ENCODE measurements at regions not wholly inside any gene's neighbourhood (a gene's known extent, or its start where the extent isn't known, plus 50 kb on each side); places are given as distances from the start of the nearest gene placed in this dataset.

DNA sequence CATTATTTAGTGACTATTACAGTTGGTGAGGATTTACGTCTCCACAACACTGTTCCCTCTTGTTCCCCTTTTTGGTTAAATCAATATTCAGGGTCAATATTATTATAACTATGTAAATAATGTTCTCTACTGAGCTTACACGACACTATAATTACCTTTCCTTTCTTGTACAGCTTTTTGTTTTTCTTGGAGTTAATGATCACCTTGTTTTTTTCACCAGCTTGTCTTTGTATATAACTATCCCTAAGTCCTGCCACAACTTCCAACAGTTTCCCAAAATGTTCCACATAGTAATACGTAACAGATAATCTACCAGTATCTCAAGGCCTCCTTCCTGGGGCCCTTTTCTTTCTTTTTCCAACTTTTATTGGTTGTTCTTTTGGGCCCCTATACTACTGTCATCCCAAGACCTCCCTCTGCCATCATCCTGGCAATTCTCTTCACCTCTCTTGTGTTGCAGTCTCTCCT lies 142.0 kb upstream of the SOX4 start:
- H3K27me3 ChIP-seq (ENCODE audit: control insufficient read depth, insufficient read depth, low read length) = no peaks in the 10 kb centered on the region
- H3K4me3 ChIP-seq (ENCODE audit: low read depth in 2 of 2, low read length in 2 of 2) = no peak overlapping the region
- no TSS peak for BruUV-seq (replicated peaks)
- ChIA-PET POLR2A (interaction anchor here (0.6 kb wide), 1 partner anchor 240 kb away, joined by 6 read pairs; no protein-coding TSS in a partner anchor), CTCF (no interaction called here)
- DNase-seq (ENCODE audit: low read depth, low spot score) (no peak), ATAC-seq (no peak)
- intact Hi-C loops (cut with micrococcal nuclease; ENCODE audit: unreplicated experiment) (no loop called here), in situ Hi-C loops (cut with HindIII; ENCODE audit: low pct_unique_long_range_greater_than_20kb, low sequenced_read_pairs) (no loop called here)
- TF ChIP-seq CTCF (IDR thresholded peaks at IDR 0.05) (no peak), SIN3A (IDR thresholded peaks at IDR 0.05; ENCODE audit: borderline replicate concordance, insufficient read depth, low read depth, low read length) (no peak), TCF7L2 (IDR thresholded peaks at IDR 0.05; ENCODE audit: low read depth, low read length) (no peak), REST (IDR thresholded peaks at IDR 0.05; ENCODE audit: insufficient read depth in 1 of 2, low read depth in 2 of 2, low read length in 1 of 2) (no peak), POLR2AphosphoS5 (IDR thresholded peaks at IDR 0.05; ENCODE audit: low read depth, low read length) (no peak)
- H3K36me3 ChIP-seq (ENCODE audit: control insufficient read depth, insufficient read depth, low read length) = no peaks in the 10 kb centered on the region
- no peaks in the 10 kb centered on the region; the same call in 1 of the 2 replicates for H3K4me1 ChIP-seq (ENCODE audit: control insufficient read depth, insufficient read depth, low read length)
- H3K27ac ChIP-seq (ENCODE audit: low read length) = no peak overlapping the region
- H3K9me3 ChIP-seq (ENCODE audit: control insufficient read depth, insufficient read depth, low read depth, low read length) = no peaks in the 10 kb centered on the region

GRCh38 chr6:21454262-21454661 lies 139.3 kb upstream of the SOX4 start:
- no TSS peak for BruUV-seq (replicated peaks)
- DNase-seq (ENCODE audit: low read depth, low spot score) (no peak), ATAC-seq (no peak)
- POLR2A ChIA-PET = no interaction called here
- CTCF ChIA-PET = no interaction called here
- H3K27me3 ChIP-seq (ENCODE audit: control insufficient read depth, insufficient read depth, low read length) = no peaks in the 10 kb centered on the region
- H3K4me1 ChIP-seq (ENCODE audit: control insufficient read depth, insufficient read depth, low read length) = no peaks in the 10 kb centered on the region; the same call in 1 of the 2 replicates
- TF ChIP-seq TCF7L2 (IDR thresholded peaks at IDR 0.05; ENCODE audit: low read depth, low read length) (no peak), REST (IDR thresholded peaks at IDR 0.05; ENCODE audit: insufficient read depth in 1 of 2, low read depth in 2 of 2, low read length in 1 of 2) (no peak), POLR2AphosphoS5 (IDR thresholded peaks at IDR 0.05; ENCODE audit: low read depth, low read length) (no peak), SIN3A (IDR thresholded peaks at IDR 0.05; ENCODE audit: borderline replicate concordance, insufficient read depth, low read depth, low read length) (no peak), CTCF (IDR thresholded peaks at IDR 0.05) (no peak)
- in situ Hi-C loops (cut with HindIII; ENCODE audit: low pct_unique_long_range_greater_than_20kb, low sequenced_read_pairs) = no loop called here
- intact Hi-C loops (cut with micrococcal nuclease; ENCODE audit: unreplicated experiment) = no loop called here
- H3K4me3 ChIP-seq (ENCODE audit: low read depth in 2 of 2, low read length in 2 of 2) = no peak overlapping the region
- no peaks in the 10 kb centered on the region for H3K36me3 ChIP-seq (ENCODE audit: control insufficient read depth, insufficient read depth, low read length)
- no peak overlapping the region for H3K27ac ChIP-seq (ENCODE audit: low read length)
- H3K9me3 ChIP-seq (ENCODE audit: control insufficient read depth, insufficient read depth, low read depth, low read length) = no peaks in the 10 kb centered on the region
